Activated CD4-positive, alpha-beta T cell treated with anti-CD3 and anti-CD28 coated beads, Interleukin-2, amount 50 U/mL, for 4 hours (primary cell): ENCODE measurements at regions not wholly inside any gene's neighbourhood (a gene's known extent, or its start where the extent isn't known, plus 50 kb on each side); places are given as distances from the start of the nearest gene placed in this dataset.
"Not testable (repeated sequence)": the region's sequence is repeated elsewhere in the genome, so short reads cannot be mapped to it uniquely, and the experiment has no call there.

Experiments used
- DNase-seq, 2 experiments: peaks; one replicate each; pipeline ENCODE4 v3.0.0-alpha.2; 2020

- DNase-seq = no peak
Measured at GRCh38 chr3:110344487-110344886, 727.1 kb upstream of the NECTIN3 start.

- DNase-seq = no peak
Measured at GRCh38 chr3:110344897-110345767, 726.5 kb upstream of the NECTIN3 start.

GRCh38 chr3:110349295-110349694 is 722.3 kb upstream of the NECTIN3 start:
- no peak for DNase-seq

GRCh38 chr3:110352841-110353604 is 718.6 kb upstream of the NECTIN3 start:
- DNase-seq = no peak

GRCh38 chr3:110362751-110363150 is 708.9 kb upstream of the NECTIN3 start:
- DNase-seq = no peak

- DNase-seq = not testable (repeated sequence)
Measured at GRCh38 chr3:110367289-110367688, 704.3 kb upstream of the NECTIN3 start.

GRCh38 chr3:110375751-110376518 is 695.7 kb upstream of the NECTIN3 start:
- DNase-seq = no peak

- no peak for DNase-seq
Measured at GRCh38 chr3:110378481-110378880, 693.1 kb upstream of the NECTIN3 start.

GRCh38 chr3:110381992-110382391 is 689.6 kb upstream of the NECTIN3 start:
- no peak for DNase-seq

GRCh38 chr3:110383356-110383755 is 688.3 kb upstream of the NECTIN3 start:
- DNase-seq = no peak

- DNase-seq = no peak
Measured at GRCh38 chr3:110384601-110385000, 687.0 kb upstream of the NECTIN3 start.

- no peak for DNase-seq
Measured at GRCh38 chr3:110389005-110389404, 682.6 kb upstream of the NECTIN3 start.

GRCh38 chr3:110390372-110390771 is 681.2 kb upstream of the NECTIN3 start:
- no peak for DNase-seq

- DNase-seq = no peak
Measured at GRCh38 chr3:110391042-110391441, 680.6 kb upstream of the NECTIN3 start.

GRCh38 chr3:110391640-110392395 is 679.8 kb upstream of the NECTIN3 start:
- no peak for DNase-seq

GRCh38 chr3:110393941-110394340 is 677.7 kb upstream of the NECTIN3 start:
- no peak for DNase-seq

GRCh38 chr3:110397115-110397514 is 674.5 kb upstream of the NECTIN3 start:
- DNase-seq = no peak

GRCh38 chr3:110400315-110400714 is 671.3 kb upstream of the NECTIN3 start:
- no peak for DNase-seq

GRCh38 chr3:110405830-110406585 is 665.6 kb upstream of the NECTIN3 start:
- no peak for DNase-seq

- no peak for DNase-seq
Measured at GRCh38 chr3:110413266-110413665, 658.4 kb upstream of the NECTIN3 start.
